GM21367 (cell line): ENCODE measurements at regions not wholly inside any gene's neighbourhood (a gene's known extent, or its start where the extent isn't known, plus 50 kb on each side); places are given as distances from the start of the nearest gene placed in this dataset.
"Not testable (repeated sequence)": the region's sequence is repeated elsewhere in the genome, so short reads cannot be mapped to it uniquely, and the experiment has no call there.

Experiments
- ATAC-seq: cut with Tn5 transposase; IDR thresholded peaks from one replicate; pipeline ENCODE4 v1.9.1; 2021; ENCODE audit not compliant: unreplicated experiment

GRCh38 chr2:150062416-150062815 lies 425.1 kb downstream of the RND3 start:
- ATAC-seq = no peak

GRCh38 chr2:150060341-150060740 lies 427.1 kb downstream of the RND3 start:
- no peak for ATAC-seq

DNA sequence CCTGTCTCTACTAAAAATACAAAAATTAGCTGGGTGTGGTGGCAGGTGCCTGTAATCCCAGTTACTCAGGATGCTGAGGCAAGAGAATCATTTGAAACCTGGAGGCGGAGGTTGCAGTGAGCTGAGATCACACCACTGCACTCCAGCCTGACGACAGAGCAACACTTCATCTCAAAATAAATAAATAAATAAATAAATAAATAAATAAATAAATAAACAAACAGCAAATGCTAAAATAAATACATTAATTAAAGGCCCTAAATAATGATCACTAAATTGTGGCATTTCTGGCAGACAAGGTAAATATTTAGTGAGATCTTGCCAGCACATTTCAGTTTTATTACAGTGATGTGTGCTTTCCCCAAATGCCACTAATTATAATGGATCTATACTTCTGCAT lies 427.8 kb downstream of the RND3 start:
- not testable (repeated sequence) for ATAC-seq

DNA sequence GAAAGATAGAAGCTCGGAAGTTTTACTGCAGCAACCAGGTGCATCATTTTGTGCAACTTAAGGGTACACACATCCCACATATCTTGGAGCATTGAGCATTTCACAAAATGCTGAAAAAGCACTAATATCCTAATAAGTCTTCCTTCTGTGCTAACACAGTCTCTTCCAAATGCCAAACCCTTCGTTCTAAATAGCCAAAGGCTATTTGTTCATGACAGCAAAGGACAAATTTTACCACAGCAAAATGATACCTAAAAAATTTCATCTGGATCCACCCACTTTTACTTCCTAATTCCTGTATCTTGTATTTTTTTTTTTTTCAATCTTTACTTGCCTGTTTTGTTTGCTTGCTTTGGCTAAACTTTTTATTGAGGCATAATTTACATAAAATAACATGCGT lies 435.0 kb downstream of the RND3 start:
- no peak for ATAC-seq

- ATAC-seq = no peak
Measured at GRCh38 chr2:150051004-150051403, 436.5 kb downstream of the RND3 start.

DNA sequence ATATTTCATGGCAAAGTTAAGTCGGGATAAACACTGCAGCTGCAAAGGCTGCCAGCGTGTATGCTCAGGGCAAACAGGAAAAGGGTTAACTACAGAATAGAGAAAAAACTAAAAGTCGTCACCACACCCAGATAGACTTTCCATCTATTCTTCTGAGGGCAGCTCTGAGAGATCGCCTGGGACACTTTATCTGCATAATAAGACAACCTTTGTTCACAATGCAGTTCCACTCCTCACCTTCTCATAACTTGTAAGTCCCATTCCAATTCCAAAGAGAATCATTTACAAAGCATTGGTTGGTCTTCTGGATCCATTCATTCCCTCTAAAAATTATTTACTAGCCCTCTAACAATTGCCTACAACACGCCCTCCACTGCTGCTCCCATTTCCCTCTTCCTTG lies 437.4 kb downstream of the RND3 start:
- no peak for ATAC-seq

DNA sequence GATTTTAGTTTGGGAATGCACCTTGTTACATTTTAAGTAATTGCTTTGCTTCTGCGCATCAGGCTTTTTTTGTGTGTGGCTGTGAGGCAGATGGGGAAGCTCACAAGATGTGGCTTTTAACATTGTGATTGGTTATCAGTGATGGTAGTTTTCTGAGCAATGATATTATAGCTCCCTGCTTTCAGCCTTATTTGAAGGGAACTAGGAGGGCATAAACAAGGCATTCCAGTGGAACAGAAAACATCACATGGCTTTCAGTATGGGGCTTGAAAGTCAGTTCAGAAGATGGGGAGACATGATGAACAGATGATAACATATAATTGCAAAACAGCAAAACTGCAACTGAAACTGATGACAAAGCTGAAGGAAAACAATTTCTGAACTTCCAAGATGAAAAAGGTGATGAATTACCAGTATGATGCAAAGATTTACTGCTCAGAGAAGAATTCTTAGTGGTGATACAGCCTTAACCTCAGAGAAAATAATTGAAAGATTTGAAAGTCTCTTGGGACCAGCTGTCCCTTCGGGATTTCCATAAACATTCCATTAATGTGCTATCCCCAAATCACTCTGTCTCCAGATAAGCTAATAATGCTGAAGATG lies 439.7 kb downstream of the RND3 start:
- no peak for ATAC-seq

DNA sequence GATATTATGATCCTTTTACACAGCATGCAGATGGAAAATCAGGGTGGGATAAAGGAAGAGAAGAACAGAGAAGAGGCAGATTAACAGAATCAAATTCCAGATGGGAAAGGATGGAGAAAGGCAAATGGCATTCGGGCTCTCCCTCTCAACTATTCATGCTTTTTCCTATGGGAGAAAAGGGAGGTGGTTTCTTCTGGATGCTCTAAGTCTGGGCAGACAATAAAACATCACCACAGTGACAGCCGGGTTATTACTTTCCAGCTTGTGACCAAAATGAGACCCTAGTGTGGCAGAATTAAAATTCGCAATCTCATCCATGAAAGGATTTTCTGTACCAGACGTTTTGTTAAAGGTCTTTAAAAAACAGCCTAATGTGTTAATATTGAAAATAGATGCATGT lies 440.7 kb downstream of the RND3 start:
- no peak for ATAC-seq

GRCh38 chr2:150046211-150046610 lies 441.3 kb downstream of the RND3 start:
- no peak for ATAC-seq

DNA sequence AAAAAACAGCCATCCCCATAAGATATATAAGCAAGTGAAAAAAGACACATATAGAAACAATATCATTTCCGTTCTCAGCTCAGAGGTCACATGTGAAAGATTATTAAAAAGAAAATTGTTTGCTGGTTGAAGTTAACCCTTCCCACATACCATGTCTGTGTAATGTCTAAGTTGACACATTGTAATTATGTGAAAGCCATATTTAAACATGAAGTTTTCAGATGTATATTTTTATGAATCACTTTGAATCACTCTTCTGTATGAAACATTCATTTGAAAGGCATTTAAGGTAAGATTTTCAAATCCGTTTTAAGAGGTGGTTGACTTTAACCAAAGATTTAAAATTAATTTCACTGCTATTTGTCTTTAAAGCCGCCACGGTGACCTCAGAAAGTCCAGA lies 441.9 kb downstream of the RND3 start:
- ATAC-seq = no peak

- no peak for ATAC-seq
Measured at GRCh38 chr2:150043172-150043500, 444.3 kb downstream of the RND3 start.

GRCh38 chr2:150042500-150043171 lies 444.8 kb downstream of the RND3 start:
- no peak for ATAC-seq

DNA sequence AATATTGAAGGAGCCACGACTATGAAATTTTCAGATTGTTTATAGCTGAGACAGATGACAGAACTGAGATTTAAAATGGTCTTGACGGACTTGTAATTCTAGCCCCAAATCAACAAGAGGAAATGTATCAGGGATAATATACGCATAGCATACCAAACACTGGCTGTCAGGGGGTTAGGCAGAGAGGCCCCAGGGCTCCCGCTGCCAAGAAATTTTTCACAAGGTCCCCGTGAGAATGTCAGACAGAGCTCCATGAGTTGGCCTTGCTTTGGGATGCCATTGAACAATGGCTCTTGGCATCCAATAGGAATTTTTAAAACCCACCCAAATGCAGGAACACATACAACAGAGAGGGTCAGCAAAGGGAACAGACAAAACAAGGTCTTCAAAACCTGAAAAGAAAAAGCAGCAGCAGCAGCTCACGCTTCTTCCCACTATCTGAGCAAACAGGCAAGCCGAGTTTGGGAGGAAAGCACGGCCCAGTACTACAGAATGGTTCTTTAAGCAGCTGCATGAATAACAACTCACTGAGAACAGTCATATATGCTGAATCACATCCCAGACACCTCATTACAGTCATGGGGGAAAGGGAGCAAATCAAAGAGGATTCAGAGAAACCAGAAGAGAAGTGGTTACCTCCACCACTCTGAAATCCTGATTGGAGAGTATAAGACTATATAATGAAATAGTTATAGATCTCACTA lies 445.6 kb downstream of the RND3 start:
- ATAC-seq = no peak

- ATAC-seq = no peak
Measured at GRCh38 chr2:150036622-150037021, 449.0 kb upstream of the MMADHC start.

DNA sequence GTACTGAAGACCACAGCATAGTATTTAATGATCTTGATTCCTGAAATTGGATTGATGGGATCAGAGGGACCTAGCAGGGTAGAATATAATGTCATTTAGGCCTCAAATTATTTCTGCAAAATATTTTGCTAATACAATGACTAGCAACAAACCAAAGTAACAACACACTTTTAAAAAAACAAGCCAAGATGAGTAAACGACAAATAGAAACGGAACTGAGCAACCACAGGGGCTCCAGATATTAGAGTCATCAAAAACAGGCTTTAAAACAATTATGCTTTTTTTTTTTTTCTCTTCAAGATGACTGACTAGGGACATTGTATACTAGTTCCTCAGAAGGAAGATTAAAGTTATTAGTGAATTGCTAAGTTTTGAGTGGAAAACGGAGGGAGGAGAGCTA lies 447.1 kb upstream of the MMADHC start:
- no peak for ATAC-seq

DNA sequence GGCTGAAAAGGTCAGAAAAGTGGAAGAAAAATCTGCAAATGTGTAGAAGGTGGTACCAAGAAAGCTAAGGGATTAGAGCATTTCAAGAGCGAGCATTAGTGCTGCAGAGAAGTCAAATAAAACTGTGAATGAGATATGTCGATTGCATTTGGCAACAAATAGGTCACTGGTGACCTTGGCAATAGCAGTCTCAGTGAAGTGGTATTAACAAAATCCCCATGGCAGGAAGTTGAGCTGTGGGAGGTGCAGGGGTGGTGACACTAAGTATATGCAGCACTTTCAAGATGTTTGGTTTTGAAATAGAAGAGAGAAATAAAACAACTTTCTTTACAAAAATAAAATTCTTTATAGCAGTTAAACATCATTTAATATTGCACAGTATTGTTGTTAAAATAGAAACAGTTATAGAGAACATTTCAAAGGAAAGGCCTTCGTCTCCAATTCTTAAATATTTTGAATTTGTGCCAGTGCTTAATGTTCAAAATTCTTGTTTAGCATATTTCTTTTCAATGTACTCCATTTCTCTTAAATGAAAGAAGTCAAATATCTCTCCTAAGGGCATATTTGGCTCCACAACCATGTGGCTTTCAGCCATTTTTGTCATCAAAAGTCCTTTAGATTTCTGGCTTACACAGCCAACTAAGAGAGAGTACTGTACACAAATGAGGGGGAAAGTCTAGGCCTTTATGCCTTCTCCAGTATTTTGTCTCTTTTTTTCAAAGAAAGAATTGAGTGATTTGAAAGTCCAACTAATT lies 443.0 kb upstream of the MMADHC start:
- ATAC-seq = no peak

DNA sequence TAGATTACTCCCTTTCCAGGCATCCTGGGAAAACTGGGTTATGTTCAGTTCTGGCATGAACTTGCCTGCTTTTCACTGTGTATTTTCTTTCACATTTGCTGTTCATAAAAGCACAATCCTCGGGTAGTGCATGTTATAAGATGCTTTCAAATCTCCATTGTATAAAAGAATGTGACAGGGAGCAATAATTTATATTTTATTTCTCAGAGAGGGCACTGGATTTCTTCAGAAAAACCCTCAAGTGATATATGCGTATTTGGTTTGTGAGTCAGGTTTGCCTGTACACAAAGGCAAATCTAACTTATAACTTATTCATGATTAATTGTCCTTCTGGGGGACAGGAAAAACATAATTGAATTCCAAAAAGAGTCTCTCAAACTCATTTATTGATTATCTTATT lies 440.7 kb upstream of the MMADHC start:
- ATAC-seq = no peak

DNA sequence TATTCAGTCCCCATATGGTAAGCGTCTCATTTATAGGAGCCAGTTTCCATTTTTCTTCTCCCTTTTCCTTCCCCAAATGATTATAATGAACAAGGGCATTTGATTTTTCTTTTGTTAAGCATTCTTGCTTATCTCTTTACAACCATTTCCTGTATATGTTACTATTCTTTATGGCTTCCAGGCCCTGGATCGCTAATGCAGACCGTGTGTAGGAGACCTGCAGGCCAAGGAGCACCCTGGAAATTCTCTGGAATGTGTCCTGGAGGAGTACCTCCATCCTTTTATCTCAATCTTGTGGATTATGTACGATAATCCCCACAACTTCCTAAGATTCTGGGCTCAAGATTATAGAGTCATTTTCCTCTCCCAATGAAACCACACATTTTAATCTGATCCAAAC lies 439.6 kb upstream of the MMADHC start:
- ATAC-seq = no peak

DNA sequence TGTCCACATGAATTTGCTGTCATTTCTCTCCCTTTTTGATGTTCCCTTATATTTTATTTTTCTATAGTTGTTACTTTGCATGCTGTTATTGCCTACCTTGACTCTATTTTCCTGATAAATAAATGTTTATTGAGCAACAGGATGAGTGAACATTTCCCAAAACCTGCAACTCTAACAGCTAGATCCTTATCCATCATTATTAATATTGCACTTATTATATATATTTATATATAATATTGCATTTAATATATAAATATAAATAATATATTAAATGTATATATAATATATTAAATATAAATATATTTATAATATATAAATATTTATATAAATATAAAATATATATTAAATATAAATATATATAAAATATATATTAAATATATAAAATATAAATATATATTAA lies 436.1 kb upstream of the MMADHC start:
- no peak for ATAC-seq

DNA sequence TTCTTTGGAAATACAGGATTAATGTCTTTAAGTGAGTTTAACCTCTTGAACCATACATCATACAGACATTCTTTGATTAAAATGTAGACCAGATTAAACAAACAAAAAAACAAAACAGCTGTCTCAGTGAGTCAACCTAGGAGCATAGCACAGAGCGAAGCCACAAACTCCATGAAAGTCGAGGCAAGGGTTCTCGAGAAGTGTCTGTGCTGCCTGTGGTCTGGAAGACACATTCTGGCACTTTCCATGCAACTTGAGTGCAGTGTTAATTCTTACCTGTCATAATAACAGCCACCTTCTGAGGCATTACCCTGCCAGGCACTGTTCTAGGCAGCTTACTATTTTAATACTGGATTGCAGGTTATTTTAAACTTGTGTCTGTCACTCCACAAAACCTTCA lies 435.5 kb upstream of the MMADHC start:
- ATAC-seq = no peak

- no peak for ATAC-seq
Measured at GRCh38 chr2:150020937-150021673, 433.5 kb upstream of the MMADHC start.
